GM12891 (cell line): ENCODE measurements at regions not wholly inside any gene's neighbourhood (a gene's known extent, or its start where the extent isn't known, plus 50 kb on each side); places are given as distances from the start of the nearest gene placed in this dataset.

Source experiments
- PAX5 ChIP-seq: IDR thresholded peaks from 2 replicates; pipeline ENCODE4 v1.6.1; 2011; ENCODE audit warnings: low read length, moderate library complexity, mild to moderate bottlenecking; ENCODE audit not compliant: insufficient read depth, severe bottlenecking
- POLR2A ChIP-seq: IDR thresholded peaks from 2 replicates; pipeline ENCODE4 v1.6.1; 2011; ENCODE audit warnings: low read depth, low read length, control low read depth
- POLR2AphosphoS5 ChIP-seq: IDR thresholded peaks from 2 replicates; pipeline ENCODE4 v1.6.1; 2011; ENCODE audit warnings: low read depth, low read length, control low read depth
- SPI1 ChIP-seq: IDR thresholded peaks from 2 replicates; pipeline ENCODE4 v1.6.1; 2011; ENCODE audit warnings: low read depth, low read length, control low read depth

GRCh38 chr6:126976253-126976797 is 142.1 kb upstream of the RSPO3 start:
- TF ChIP-seq POLR2A: no peak
- TF ChIP-seq POLR2AphosphoS5: no peak
- no peak for TF ChIP-seq SPI1
- TF ChIP-seq PAX5: no peak
